ENCODE measurements at regions not wholly inside any gene's neighbourhood (a gene's known extent, or its start where the extent isn't known, plus 50 kb on each side); places are given as distances from the start of the nearest gene placed in this dataset.

DNA sequence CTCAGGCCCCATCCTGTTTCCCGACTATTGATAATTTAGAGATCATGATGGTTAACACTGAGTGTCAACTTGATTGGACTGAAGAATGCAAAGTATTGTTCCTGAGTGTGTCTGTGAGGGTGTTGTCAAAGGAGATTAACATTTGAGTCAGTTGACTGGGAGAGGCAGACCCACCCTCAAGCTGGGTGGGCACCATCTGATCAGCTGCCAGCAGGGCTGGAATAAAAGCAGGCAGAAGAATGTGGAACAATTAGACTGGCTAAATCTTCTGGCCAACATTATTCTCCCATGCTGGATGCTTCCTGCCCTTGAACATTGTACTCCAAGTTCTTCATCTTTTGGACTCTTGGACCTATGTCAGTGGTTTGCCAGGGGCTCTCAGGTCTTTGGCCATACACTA is 1170.0 kb upstream of the CNTN5 start:
- TF ChIP-seq, protein P1, sequence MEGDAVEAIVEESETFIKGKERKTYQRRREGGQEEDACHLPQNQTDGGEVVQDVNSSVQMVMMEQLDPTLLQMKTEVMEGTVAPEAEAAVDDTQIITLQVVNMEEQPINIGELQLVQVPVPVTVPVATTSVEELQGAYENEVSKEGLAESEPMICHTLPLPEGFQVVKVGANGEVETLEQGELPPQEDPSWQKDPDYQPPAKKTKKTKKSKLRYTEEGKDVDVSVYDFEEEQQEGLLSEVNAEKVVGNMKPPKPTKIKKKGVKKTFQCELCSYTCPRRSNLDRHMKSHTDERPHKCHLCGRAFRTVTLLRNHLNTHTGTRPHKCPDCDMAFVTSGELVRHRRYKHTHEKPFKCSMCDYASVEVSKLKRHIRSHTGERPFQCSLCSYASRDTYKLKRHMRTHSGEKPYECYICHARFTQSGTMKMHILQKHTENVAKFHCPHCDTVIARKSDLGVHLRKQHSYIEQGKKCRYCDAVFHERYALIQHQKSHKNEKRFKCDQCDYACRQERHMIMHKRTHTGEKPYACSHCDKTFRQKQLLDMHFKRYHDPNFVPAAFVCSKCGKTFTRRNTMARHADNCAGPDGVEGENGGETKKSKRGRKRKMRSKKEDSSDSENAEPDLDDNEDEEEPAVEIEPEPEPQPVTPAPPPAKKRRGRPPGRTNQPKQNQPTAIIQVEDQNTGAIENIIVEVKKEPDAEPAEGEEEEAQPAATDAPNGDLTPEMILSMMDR (IDR thresholded peaks at IDR 0.05), result no peak
- ATAC-seq (ENCODE audit: low FRiP score), result no peak
- DNase-seq (ENCODE audit: low spot score), result no peak

DNA sequence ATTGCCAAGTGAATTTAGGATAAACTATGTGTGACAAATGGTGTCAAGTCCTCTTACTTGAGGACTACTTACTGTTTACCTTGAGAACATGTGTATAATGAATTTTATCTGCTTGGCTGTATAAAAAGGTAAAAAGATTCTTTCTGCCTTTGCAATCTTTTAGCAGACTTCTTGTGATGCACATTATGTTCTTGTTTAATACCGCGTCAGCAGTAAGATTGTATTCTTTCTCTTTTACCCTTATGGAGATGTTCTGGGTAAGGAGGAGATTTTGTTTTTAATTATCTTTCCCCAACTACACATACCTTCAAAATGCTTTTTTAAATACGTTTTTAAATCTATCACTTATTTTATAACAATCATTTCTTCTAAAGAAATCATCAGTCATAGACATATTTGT is 1166.4 kb upstream of the CNTN5 start:
- ATAC-seq (ENCODE audit: low FRiP score) (no peak), DNase-seq (ENCODE audit: low spot score) (no peak)
- TF ChIP-seq, protein P1 (IDR thresholded peaks at IDR 0.05), result no peak

GRCh38 chr11:97854877-97855276 is 1165.9 kb upstream of the CNTN5 start:
- ATAC-seq (ENCODE audit: low FRiP score) (no peak), DNase-seq (ENCODE audit: low spot score) (no peak)
- TF ChIP-seq, protein P1 (IDR thresholded peaks at IDR 0.05), result no peak

- TF ChIP-seq, protein P1 (IDR thresholded peaks at IDR 0.05), result no peak
- no peak for ATAC-seq (ENCODE audit: low FRiP score)
- DNase-seq (ENCODE audit: low spot score), result no peak
These were observed 1164.1 kb upstream of the CNTN5 start for GRCh38 chr11:97856666-97857065.

- TF ChIP-seq, protein P1 (IDR thresholded peaks at IDR 0.05), result no peak
- DNase-seq (ENCODE audit: low spot score) (no peak), ATAC-seq (ENCODE audit: low FRiP score) (no peak)
These were observed 1160.5 kb upstream of the CNTN5 start for GRCh38 chr11:97860237-97860636.

- ATAC-seq (ENCODE audit: low FRiP score) (no peak), DNase-seq (ENCODE audit: low spot score) (no peak)
- TF ChIP-seq, protein P1 (IDR thresholded peaks at IDR 0.05), result no peak
These were observed 1158.7 kb upstream of the CNTN5 start for GRCh38 chr11:97862021-97862420.

DNA sequence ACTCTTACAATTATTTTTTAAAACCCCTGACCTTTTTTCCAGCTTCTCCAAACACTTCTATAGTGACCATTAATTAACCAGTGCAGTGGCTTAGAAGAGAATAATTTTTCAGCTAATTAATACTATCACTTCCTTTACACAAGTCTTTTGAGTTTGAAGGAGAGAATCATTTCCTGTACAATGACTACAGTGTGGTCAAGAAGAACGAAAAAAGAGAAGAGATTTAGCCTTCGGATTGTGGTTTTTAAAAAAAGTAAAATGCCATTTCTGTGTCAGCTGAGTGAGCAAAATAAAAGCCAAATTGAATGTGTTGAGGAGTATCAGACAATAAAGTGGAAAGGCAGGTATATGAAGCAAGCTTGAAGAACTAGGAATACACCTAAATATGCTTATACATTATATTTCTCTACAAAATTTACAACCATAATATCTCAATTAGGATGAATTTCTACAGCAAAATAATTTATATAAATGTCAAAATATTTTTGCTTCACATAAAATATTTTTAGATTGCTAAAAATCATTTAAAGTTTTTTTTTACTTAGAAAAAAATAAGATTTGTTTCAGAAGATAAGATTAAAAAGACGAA is 1155.2 kb upstream of the CNTN5 start:
- TF ChIP-seq, protein P1 (IDR thresholded peaks at IDR 0.05), result no peak
- DNase-seq (ENCODE audit: low spot score) (no peak), ATAC-seq (ENCODE audit: low FRiP score) (no peak)
